ENCODE measurements at regions not wholly inside any gene's neighbourhood (a gene's known extent, or its start where the extent isn't known, plus 50 kb on each side); places are given as distances from the start of the nearest gene placed in this dataset.

- no peak overlapping the region for H3K4me3 ChIP-seq (ENCODE audit: low read depth, low read length)
- TF ChIP-seq CTCF (IDR thresholded peaks at IDR 0.05; ENCODE audit: low read depth, low read length): no peak
- in situ Hi-C loops (cut with HindIII; ENCODE audit: low sequenced_read_pairs): no loop called here
- no peak for DNase-seq (ENCODE audit: low read depth, low spot score)
Observed at GRCh38 chr5:6255956-6256355, 122.4 kb downstream of the MED10 start.

DNA sequence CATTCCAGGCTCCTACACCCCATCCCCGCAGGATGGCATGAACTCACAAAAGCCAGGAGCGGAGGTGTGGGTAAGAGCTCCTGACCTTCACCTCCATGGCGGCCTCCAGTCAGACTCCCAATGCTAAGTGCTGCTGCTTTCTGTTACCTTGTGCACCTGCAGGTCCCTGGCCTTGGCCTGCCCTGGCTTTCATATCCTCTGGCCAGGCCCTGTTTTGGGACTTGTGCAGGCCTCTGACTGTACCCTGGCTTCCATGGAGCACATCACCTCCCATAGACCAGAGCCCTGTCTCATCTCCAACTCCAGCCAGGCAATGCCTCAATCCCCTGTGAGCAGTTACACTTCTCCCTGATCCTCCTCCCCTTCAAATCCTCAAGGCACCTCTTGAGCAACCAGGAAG is 124.5 kb downstream of the MED10 start:
- TF ChIP-seq CTCF (IDR thresholded peaks at IDR 0.05; ENCODE audit: low read depth, low read length): no peak
- no peak overlapping the region for H3K4me3 ChIP-seq (ENCODE audit: low read depth, low read length)
- in situ Hi-C loops (cut with HindIII; ENCODE audit: low sequenced_read_pairs): no loop called here
- no peak for DNase-seq (ENCODE audit: low read depth, low spot score)

- H3K4me3 ChIP-seq (ENCODE audit: low read depth, low read length): no peak overlapping the region
- no peak for DNase-seq (ENCODE audit: low read depth, low spot score)
- TF ChIP-seq CTCF (IDR thresholded peaks at IDR 0.05; ENCODE audit: low read depth, low read length): no peak
- in situ Hi-C loops (cut with HindIII; ENCODE audit: low sequenced_read_pairs): no loop called here
Observed at GRCh38 chr5:6253281-6253680, 125.1 kb downstream of the MED10 start.

DNA sequence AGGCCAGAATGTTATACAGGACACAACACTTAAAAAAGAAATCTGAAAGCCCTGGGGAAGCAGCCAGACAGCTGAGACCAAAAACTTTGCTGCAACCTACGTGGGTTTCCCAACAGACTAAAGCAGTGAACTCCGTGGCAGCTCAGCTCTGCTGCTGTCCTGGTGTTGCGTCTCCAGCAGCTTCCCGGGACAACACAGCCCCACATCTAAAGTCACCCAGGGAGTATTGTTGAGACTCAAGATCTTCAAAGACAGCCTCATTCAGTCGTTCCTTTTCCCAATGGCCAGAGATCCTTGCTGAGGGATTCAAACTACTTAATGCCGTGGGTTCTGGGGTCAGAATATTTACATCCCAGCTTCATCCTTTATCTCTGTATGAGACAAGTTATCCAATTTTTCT is 125.8 kb downstream of the MED10 start:
- TF ChIP-seq CTCF (IDR thresholded peaks at IDR 0.05; ENCODE audit: low read depth, low read length): no peak
- in situ Hi-C loops (cut with HindIII; ENCODE audit: low sequenced_read_pairs): no loop called here
- DNase-seq (ENCODE audit: low read depth, low spot score): no peak
- no peak overlapping the region for H3K4me3 ChIP-seq (ENCODE audit: low read depth, low read length)

DNA sequence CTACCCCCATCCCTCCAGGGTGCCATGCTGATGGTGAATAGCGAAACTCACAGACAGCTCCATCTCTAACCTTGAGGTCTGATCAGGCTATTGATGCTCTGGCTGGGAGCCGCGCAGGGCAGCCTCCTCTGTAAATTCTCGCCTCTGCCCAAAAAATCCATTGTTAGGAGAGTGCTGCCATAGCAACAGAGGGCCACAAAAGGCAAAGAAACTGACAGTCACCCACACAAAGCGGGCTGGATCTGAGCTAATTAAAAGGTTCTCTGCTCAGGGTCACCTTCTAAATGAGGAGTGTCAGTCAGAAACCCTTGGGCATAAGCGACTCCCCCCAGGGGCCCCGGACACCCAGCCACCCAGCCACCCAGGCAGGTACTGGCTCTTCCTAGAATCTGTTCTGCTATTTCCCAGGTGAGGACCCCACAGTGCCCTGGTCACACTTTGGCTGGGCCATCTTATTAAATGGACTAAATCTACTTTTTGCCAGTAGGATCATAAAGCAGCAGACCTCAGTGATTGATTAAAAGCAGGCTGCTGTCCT is 126.7 kb downstream of the MED10 start:
- in situ Hi-C loops (cut with HindIII; ENCODE audit: low sequenced_read_pairs): no loop called here
- no peak for DNase-seq (ENCODE audit: low read depth, low spot score)
- TF ChIP-seq CTCF (IDR thresholded peaks at IDR 0.05; ENCODE audit: low read depth, low read length): no peak
- no peak overlapping the region for H3K4me3 ChIP-seq (ENCODE audit: low read depth, low read length)

GRCh38 chr5:6250121-6250520 is 128.2 kb downstream of the MED10 start:
- TF ChIP-seq CTCF (IDR thresholded peaks at IDR 0.05; ENCODE audit: low read depth, low read length): no peak
- H3K4me3 ChIP-seq (ENCODE audit: low read depth, low read length): no peak overlapping the region
- DNase-seq (ENCODE audit: low read depth, low spot score): no peak
- in situ Hi-C loops (cut with HindIII; ENCODE audit: low sequenced_read_pairs): no loop called here

- no peak for DNase-seq (ENCODE audit: low read depth, low spot score)
- TF ChIP-seq CTCF (IDR thresholded peaks at IDR 0.05; ENCODE audit: low read depth, low read length): no peak
- in situ Hi-C loops (cut with HindIII; ENCODE audit: low sequenced_read_pairs): no loop called here
- no peak overlapping the region for H3K4me3 ChIP-seq (ENCODE audit: low read depth, low read length)
Observed at GRCh38 chr5:6248132-6248531, 130.2 kb downstream of the MED10 start.

Measured in astrocyte of the spinal cord (primary cell).